NCI-H2196 treated with DMSO at 0.1 percent for 48 hours (cell line): ENCODE measurements at regions not wholly inside any gene's neighbourhood (a gene's known extent, or its start where the extent isn't known, plus 50 kb on each side); places are given as distances from the start of the nearest gene placed in this dataset.

Source experiments
- DNase-seq: peaks from one replicate; lab custom pipeline; 2025; ENCODE audit not compliant: unreplicated experiment; lab: John Stamatoyannopoulos, UW

- DNase-seq, result no peak
These were observed 161.0 kb upstream of the B3GAT1 start for GRCh38 chr11:134572741-134573675.

GRCh38 chr11:134571301-134571700 lies 159.3 kb upstream of the B3GAT1 start:
- DNase-seq, result no peak

- DNase-seq, result no peak
These were observed 157.2 kb upstream of the B3GAT1 start for GRCh38 chr11:134569195-134569594.

GRCh38 chr11:134566311-134566710 lies 154.3 kb upstream of the B3GAT1 start:
- DNase-seq, result no peak

GRCh38 chr11:134565343-134565891 lies 153.4 kb upstream of the B3GAT1 start:
- DNase-seq, result no peak

GRCh38 chr11:134564472-134565200 lies 152.6 kb upstream of the B3GAT1 start:
- DNase-seq, result no peak

- DNase-seq, result no peak
These were observed 151.0 kb upstream of the B3GAT1 start for GRCh38 chr11:134562941-134563471.

GRCh38 chr11:134562196-134562595 lies 150.2 kb upstream of the B3GAT1 start:
- DNase-seq, result no peak

- no peak for DNase-seq
These were observed 149.3 kb upstream of the B3GAT1 start for GRCh38 chr11:134561331-134561720.

DNA sequence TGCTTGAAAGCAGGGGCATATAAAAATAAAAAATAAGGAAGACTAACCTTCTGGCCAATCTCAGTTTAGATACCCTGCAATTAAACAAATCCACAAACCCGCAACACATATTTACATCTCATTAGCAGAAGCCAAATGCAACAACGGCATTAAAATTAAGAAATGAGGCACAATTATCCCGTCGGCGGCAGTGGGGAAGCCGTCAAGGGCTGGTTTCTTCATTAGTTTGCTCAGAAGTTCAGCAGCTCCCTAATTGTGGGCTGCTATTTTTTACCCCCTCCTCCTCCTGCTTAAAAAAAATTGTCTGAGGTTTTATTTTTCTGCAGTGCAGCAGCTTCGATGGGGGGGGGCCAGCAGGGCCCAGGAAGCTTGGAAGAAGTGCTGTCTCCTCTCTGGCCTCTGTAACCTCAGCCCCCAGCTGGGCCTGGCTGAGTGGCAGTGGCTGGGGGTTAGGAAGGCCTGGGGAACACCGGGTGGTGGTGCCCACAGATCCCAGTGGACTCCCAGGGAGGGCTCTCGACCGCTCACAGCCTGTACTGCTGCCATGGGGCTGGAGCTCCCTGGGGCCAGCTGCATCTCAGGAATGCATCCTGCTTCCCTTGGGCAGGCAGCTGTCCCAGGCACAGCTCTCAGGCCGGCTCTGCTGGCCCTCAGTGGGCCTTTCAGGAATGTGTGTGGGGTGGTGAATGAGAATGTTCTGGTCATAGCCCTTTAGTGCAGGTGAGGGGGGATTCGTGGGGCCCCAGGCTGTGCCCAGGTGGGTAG lies 148.7 kb upstream of the B3GAT1 start:
- DNase-seq, result no peak

- DNase-seq, result no peak
These were observed 148.0 kb upstream of the B3GAT1 start for GRCh38 chr11:134560066-134560465.

DNA sequence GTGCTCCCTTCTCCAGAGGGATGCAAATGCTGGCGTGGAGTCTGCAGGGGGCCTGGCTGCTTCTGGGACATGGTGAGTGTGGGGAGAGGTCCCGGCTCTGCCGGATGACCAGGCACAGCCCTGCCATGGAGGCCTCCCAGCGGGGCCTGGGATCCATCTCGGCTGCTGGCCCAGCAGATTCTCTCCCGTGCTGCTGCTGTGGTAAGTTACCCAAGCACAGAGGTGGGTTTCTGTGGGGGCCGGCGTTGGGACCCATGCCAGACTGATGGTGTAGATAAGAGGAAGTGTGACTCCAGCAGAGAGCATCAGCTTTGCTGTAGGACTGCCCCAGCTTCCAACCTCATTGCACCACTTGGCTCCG lies 147.5 kb upstream of the B3GAT1 start:
- DNase-seq, result no peak

- no peak for DNase-seq
These were observed 147.0 kb upstream of the B3GAT1 start for GRCh38 chr11:134558916-134559601.

- DNase-seq, result no peak
These were observed 146.3 kb upstream of the B3GAT1 start for GRCh38 chr11:134558258-134558835.

DNA sequence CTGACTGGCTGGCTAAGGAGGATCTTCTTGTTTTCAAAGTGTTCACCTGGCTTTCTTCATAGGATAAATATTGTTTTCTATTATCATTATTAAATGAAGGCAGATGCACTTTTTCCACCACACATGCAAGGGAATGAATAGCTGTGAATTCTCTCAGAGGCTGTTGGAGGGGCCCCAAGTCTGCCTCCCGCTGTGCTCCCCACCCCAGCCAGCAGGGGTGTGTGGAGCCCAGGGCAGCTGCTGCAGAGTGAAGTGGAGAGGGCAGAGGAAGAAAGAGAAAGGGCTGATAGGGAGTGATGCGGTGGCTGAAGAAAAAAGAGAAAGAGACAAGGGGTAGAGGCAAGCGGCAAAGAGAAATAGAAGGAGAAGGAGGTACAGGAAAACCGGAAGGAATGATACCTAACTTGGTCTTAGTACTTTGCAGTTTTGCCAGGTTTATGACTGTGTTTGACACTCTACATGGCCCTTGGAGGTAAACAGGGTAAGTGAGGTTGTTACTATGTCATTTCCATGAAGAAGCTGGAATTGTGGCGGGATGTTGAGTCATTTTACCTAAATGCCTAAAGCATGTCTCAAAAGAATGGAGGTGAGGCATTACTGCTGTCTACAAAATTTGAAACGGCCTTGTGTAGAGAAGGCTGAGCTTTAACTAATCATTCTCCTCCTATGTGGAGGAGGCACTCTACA lies 145.7 kb upstream of the B3GAT1 start:
- no peak for DNase-seq

GRCh38 chr11:134556186-134556585 lies 144.1 kb upstream of the B3GAT1 start:
- no peak for DNase-seq

GRCh38 chr11:134555510-134555909 lies 143.5 kb upstream of the B3GAT1 start:
- DNase-seq, result no peak

DNA sequence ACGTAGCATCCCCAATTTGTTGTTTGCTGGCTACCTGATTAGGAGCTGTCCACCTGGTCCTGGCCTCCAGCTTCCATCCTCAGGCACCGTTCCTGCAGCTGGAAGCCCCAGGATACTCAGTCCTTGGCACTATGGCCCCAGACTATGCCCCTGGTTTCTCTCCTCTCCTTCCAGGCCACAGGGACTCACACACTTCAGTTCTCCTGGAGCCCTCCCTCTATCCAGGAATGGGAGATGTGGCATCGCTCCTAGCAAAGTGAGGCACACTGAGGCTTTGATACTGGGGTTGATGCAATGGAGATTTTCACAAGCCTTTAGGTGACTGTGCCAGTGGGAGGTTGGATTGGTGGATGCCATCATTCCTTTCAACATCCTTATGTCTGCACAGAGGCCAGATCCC lies 142.8 kb upstream of the B3GAT1 start:
- DNase-seq, result no peak

DNA sequence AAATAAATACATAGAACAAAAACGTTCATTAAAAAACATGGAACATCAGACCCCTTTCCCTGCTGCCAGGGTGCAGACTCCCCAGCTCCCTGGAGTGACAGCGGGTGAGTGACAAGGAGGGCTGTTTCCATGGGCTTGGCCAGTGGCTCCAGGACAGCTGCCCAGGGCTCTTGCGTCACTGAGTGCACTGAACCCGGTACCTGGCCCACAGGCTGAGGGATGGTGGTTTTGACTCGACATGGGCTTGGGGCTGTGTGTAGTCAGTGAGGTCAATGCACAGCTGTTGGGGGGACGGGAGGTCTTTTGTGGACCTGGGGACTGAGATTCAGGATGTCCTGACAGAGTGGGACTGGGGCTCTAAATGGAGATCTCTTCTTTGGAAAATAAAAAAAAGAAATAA lies 142.1 kb upstream of the B3GAT1 start:
- DNase-seq, result no peak
